Ishikawa (cell line): ENCODE measurements at regions not wholly inside any gene's neighbourhood (a gene's known extent, or its start where the extent isn't known, plus 50 kb on each side); places are given as distances from the start of the nearest gene placed in this dataset.

ENCODE experiments used
- CREB1 ChIP-seq: IDR thresholded peaks from 2 replicates; pipeline ENCODE4 v1.6.1; 2012; ENCODE audit warnings: low read depth
- EP300 ChIP-seq: IDR thresholded peaks from 2 replicates; pipeline ENCODE4 v1.6.1; 2012; ENCODE audit warnings: borderline replicate concordance
- FOXM1 ChIP-seq: IDR thresholded peaks from 2 replicates; pipeline ENCODE4 v1.6.1; 2012; ENCODE audit warnings: low read depth, borderline replicate concordance
- MAX ChIP-seq: IDR thresholded peaks from 2 replicates; pipeline ENCODE4 v1.6.1; 2012
- RAD21 ChIP-seq: IDR thresholded peaks from 2 replicates; pipeline ENCODE4 v1.6.1; 2012; ENCODE audit warnings: low read depth
- REST ChIP-seq: IDR thresholded peaks from 2 replicates; pipeline ENCODE4 v1.6.1; 2012; ENCODE audit warnings: low read depth, mild to moderate bottlenecking
- TAF1 ChIP-seq: IDR thresholded peaks from 2 replicates; pipeline ENCODE4 v1.6.1; 2012; ENCODE audit warnings: low read depth, mild to moderate bottlenecking
- TEAD4 ChIP-seq: IDR thresholded peaks from 2 replicates; pipeline ENCODE4 v1.6.1; 2012
- YY1 ChIP-seq: IDR thresholded peaks from 2 replicates; pipeline ENCODE4 v1.6.1; 2012; ENCODE audit warnings: low read depth

GRCh38 chr1:115159958-115160357 is 70.7 kb upstream of the TSPAN2 start:
- TF ChIP-seq REST = no peak
- TF ChIP-seq RAD21 = no peak
- no peak for TF ChIP-seq TAF1
- no peak for TF ChIP-seq MAX
- no peak for TF ChIP-seq TEAD4
- TF ChIP-seq YY1 = no peak
- no peak for TF ChIP-seq CREB1
- TF ChIP-seq EP300 = no peak
- no peak for TF ChIP-seq FOXM1
